ENCODE measurements at regions not wholly inside any gene's neighbourhood (a gene's known extent, or its start where the extent isn't known, plus 50 kb on each side); places are given as distances from the start of the nearest gene placed in this dataset.

- TF ChIP-seq ATF2 (IDR thresholded peaks at IDR 0.05; ENCODE audit: low read length) (no peak), MAX (IDR thresholded peaks at IDR 0.05) (peak; percentile 40; the same call in 1 of the 2 replicates), RNF2 (IDR thresholded peaks at IDR 0.05; ENCODE audit: borderline replicate concordance, low read depth, low read length, missing control alignments, poor library complexity, severe bottlenecking) (no peak), PHF8 (conservative IDR thresholded peaks at IDR 0.05; ENCODE audit: low read depth, low read length) (no peak), KDM4A (IDR thresholded peaks at IDR 0.05; ENCODE audit: low read depth, low read length, severe bottlenecking) (no peak), GTF2F1 (IDR thresholded peaks at IDR 0.05; ENCODE audit: borderline replicate concordance, low read depth, low read length) (no peak)
These were observed 143.8 kb downstream of the C7orf25 start (continued) for GRCh38 chr7:42768045-42768444.

Measured in H1 (cell line).